ENCODE measurements at regions not wholly inside any gene's neighbourhood (a gene's known extent, or its start where the extent isn't known, plus 50 kb on each side); places are given as distances from the start of the nearest gene placed in this dataset.

DNA sequence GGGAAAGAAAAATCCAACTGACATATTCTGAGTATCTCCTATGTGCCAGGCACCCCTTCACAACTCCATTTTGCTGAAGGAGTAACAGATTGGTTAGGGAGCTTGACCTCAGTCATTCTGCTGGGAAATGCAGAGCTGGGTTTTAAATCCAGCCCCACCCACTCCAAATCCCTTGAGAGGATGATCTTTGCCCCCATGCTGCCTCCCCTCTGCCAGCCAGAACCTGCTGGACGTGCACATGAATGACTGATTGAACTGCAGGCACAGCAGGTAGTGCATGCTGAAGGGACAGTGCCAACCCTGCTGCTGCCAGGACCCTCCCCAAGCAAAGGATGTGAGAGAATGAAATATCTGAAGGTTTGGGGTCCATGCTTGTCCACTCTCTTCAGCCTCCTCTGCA is 340.9 kb downstream of the BUD13 start:
- no peak for DNase-seq

DNA sequence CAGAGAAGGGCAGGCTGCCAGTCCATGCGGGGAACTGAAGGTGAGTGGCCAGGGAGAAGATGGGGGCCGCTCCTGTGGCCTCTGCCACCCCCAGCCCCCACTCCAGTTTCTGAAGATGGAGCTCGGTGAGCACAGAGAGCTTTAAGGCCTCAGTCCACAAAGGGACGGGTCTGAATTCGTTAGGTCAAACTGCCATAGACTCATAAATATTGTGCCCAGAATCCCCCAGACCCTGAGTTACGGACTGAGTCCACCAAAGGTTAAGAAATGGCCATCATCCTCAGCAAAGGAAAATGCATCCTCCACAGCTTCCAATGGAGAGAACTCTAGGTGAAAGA is 344.2 kb downstream of the BUD13 start:
- no peak for DNase-seq

DNA sequence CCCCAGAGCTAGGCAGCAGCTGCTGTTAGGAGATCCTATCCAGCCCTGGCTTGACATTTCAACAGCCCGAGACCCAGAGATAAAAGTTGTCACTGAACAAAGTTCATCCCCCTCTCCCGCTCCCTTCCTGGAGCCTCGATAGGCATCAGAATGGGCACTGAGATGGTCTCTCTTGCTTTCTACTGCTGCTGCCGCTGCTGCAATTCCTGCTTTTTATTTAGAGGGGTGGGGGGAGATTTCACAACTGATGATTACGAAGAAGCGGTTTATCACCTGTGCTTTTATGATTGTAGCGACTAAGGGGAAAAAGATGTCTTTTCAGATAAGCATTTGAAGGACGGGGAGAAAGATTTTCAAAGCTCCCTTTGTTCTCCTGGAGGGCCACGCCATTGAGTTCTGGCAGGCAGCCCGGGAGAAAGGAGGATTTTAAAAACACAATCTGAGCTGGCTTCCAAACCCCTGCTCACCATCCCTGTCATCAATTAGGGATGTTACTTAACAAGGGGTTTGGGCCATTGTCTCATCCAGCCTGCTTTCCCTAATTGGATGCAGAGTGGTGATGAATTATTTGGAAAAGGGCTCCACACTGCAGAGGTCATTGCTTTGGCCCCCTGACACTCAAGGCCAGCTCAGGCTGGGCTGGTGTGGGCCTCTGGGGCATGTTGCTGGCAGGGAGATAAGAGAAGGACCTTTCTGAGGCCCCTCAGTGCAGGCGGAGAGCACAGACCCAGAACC is 344.7 kb downstream of the BUD13 start:
- no peak for DNase-seq

DNA sequence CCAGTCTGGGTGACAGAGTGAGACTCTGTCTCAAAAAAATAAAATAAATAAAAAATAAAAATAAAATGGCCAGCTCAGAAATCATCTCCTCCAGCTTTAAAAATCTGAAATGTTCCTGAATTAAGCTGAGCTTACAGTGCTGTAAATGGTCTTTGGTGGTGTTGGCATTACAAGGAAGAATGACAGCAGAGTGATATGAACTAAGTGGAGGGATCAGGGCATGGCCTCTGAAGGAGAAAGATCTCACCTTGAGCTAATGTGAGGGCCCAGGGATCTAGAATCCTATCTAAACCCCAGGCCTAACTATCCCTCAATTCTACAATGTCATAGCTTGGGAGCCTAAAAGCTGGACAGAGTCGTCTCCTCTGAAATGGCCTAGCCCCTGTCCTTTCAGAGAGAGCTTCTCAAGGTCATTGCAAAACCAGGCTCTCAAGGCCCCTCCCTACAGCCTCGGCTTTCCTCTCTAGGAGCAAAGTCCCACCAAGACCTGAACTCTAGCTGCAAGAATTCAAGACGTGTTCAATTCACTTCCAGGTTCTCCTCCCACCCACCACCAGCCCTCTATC is 345.4 kb downstream of the BUD13 start:
- DNase-seq, result no peak

DNA sequence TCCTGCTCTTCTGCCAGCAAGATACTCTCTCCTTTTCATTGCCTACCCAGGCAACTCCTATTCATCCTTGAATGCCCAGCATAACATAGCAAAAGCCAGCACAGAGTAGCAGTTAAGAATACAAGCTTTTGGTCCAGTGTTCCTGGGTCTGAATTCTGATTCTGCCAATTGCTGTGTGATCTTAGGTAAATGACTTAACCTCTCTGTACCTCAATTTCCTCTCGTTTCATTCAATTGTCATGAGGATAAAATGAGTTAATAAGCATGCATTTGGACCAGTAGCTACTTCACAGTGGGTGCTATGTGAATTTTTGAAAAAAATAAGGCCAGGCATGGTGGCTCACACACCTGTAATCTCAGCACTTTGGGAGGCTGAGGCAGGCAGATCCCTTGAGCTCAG is 346.0 kb downstream of the BUD13 start:
- DNase-seq, result no peak

DNA sequence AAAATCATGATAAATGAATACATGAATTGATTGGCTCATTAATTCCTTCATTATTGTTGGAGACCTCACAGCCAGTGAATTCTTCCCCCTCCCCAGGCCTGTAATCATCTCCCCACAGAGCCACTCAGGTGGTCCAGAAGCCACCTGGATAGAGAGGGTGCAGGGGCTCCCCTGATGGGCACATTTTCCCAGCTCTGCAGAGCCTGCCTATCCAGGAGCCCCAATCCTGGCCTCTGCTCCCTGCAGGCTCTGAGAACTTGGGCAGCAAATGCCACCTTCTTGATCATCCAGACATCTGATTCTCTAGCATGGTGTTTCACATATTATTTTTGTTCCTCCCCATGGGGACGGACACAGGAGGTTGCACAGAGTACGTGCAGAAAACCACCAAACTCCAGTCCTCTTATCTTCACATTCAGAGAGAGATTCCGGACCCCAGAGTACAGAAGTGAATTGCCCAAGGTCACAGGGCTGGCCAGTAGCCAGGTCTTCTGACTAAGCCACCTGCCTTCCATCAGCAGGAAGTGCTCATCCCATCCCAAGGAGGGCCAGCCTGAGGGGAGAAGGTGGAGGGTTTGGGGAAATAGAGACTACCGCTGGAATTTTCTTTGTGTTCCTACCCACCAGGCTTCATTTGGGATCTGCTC is 348.0 kb downstream of the BUD13 start:
- DNase-seq, result no peak

DNA sequence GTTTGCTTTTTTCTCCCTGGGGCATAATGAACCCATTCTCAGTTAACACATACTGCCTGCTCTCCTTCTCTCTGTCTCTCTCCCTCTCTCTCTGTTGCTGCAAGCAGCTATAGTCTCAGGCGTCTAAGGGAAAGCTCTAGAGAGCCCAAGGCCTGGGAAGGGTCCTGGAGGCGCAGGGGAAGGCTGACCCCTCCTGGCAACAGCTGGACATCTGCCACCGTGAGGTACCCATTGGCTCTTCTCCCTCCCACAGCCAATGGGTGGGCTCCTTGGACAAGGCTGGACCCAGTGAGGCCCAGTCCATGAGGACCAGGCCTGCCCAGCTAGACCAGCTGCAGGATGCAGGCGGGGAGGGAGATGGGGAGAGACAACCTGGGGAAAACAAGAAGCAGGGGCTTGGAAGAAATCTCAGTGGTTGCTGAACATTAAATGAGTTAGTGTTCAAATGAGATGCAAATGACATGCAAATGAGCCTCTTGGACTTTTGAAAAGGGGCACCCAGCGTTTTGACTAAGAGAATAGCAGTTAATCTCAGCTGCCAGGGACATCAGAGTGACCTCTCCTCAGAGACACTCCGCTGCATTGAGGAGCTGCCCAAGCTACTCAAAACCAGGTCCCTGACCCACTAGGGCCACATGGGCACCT is 349.7 kb downstream of the BUD13 start:
- DNase-seq, result no peak

DNA sequence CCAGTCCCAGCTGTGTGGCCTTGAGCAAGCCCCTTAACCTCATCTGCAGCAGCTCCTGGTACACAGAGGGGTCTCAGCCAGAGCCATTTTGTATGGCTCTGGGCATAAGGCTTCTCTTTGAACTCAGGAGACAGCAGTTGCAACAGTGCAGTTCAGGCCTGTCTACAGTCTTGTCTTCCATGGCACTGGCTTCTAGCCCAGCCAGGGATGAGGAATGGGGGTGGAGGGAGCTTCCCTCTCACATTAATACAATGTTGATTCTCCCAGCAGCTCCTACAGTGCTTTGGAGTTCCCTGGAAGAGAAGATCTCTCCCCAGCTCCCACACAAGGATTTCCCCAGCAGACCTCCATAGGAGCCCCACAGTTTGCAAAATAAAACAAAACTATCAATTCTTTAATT is 350.2 kb downstream of the BUD13 start:
- DNase-seq, result no peak

DNA sequence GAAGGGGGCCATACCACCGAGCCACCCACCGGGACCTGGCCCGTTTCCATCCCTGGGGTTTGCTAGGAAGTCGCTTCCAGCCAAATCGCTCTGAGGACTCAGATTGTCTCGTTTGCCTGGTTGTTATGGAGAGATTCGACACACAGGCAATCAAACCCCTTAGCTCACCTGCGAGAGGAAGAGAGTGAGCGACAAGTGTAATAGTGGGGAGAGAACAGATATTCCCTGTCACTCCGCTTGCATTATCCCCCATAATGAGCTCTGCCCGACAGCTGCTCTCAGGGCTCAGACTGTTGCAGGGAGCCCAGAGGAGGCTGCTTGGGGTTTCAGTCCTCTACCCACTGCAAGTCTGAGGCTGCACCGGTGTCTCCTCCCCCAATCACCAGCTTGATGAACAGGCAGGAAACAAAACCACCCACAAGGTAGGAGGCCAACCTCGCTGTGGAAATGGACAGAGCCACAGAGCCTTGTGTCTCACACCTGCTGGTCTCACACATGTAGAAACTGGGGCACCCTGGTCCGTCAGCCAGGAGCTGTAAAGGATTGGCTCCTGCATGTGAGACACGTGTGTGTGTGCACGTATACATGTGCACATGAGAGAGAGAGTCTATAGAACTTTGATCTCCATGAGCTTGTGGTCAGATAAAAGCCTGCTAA is 351.1 kb downstream of the BUD13 start:
- peak; percentile 83 for DNase-seq

DNA sequence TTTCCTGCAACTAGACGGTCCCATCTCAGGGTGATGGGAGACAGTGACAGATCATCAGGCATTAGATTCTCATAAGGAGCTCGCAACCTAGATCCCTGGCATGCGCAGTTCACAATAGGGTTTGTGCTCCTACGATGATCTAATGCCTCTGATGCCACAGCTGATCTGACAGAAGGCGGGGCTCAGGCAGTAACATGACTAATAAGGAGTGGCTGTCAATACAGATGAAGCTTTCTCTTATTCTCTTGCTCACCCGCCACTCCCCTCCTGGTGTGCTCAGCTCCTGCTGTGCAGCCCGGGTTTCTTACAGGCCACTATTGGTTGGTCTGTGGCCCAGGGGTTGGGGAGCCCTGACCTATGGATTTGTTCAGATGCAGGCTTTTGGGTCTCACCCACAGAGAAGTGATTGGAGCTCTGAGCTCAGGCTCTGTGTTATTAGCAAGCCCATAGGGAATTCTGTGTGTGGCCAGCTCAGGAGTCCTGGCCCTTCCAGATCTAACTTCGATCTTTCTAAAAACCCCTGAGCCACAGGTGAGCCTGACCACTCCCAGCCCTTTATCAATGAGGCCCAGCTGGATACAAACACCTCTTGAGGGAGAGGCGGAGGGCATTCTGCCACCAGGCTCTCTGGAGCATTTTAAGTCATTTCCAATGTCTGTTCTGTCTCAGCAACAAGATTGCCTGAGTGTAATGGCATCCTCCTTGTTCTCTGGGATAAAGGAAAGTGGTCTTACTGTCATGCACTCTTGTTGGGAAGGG is 351.8 kb downstream of the BUD13 start:
- peak; percentile 46 for DNase-seq

DNA sequence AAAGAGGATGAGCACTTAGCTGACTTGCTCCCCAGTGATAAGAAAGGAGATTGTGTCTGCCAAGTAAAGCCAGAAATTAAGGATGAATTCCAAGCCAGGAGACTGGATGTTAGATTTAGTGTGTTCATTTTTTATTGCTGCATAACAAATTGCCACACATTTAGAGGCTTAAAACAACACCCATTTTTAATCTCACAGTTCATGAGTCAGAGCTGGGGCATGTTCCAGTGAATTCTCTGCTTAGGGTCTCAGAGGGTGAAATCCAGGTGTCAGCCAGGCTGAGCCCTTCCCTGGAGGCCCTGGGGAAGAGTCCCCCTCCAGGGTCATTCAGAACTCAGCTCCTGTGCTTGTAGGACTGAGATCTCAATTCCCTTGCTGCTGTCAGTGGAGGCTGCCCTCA is 352.8 kb downstream of the BUD13 start:
- no peak for DNase-seq

DNA sequence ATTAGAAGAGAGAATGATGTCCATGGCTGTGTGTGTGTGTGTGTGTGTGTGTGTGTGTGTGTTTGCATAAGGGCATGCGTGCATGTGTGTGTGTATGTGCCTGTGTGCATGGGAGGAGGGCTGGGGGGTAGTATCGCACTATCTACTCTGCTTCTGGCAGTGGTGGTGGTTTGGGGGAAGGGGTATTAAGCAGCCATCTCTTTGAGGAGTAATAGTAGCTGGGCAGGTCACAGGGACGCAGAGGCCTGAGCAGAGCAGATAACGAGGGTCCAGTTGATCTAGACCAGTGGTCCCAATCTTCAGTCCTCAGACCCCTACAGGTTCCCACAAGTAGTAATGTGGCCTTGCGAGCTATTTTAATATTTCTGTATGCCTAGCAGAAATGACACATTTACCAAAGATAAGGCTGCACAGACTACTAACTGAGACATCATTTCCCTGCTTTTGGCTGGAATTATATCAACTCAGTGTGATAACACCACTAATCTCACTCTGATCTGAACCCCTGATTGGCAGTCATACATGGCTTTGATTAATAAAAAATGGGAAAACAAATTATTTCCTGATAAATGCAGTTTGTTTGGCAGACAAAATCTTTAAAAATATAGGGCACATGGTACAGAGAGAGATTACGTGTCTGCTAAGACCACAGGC is 354.3 kb downstream of the BUD13 start:
- DNase-seq, result no peak

DNA sequence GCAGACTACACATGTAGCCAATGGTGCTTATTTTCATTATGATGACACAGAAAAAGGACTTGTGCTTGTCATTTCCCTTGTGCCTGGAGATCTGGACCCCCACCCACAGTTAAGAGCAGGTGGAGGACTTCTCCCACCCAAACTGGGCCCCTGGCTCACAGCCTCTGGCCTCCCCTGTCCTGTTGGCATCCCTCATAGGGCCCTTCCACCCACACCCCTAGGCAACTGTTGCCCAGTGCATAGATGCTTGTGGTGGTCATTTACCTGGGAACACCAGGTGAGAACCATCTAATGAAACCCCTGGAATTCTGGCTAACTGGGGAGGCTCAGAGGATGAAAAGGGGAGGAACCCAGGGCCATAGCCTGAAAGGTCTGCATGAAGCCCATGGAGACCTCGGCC is 355.9 kb downstream of the BUD13 start:
- DNase-seq, result no peak

DNA sequence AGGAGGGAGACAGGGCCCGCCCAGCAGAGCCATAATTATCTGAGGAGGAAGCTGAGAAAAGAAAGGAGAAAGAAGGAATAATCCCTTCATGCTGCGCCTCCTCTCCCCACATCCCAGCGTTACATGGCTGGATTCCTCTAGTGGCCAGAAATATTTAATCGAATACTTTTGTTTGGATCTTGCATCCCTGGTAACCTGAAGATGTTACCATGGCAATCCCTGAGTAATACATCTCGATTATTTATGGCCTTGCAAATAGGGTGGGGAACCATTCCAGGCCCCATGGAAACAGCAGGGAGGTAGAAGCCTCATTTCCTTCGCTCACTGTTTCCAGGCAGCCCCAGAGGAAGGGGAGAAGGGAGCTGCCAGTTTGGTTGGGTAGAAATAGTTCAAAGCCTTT is 357.7 kb downstream of the BUD13 start:
- DNase-seq, result no peak

DNA sequence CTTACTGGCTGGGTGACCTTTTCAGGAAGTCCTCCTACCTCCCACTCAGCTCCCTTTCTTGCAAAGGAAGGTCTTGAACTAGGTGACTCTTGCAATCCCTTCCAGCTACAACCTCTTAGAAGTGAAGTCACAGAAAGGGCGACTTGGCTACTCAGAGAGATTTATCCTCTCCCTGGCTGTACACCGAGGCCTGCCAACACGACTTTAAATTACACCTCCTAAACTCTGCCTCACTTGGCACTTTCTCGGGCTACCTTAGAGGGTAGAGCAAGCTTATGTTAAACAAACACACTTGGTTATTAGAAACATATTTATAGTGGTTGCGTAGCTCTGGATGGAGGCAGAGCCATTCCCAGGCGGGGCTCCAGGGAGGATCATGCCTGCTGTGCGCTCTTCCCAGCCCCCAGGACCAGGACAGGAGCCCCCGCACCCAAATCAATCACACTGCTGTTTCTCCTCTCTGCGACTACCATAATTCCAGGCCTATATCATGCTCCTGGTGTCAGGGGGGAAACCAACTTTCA is 358.4 kb downstream of the BUD13 start:
- no peak for DNase-seq

DNA sequence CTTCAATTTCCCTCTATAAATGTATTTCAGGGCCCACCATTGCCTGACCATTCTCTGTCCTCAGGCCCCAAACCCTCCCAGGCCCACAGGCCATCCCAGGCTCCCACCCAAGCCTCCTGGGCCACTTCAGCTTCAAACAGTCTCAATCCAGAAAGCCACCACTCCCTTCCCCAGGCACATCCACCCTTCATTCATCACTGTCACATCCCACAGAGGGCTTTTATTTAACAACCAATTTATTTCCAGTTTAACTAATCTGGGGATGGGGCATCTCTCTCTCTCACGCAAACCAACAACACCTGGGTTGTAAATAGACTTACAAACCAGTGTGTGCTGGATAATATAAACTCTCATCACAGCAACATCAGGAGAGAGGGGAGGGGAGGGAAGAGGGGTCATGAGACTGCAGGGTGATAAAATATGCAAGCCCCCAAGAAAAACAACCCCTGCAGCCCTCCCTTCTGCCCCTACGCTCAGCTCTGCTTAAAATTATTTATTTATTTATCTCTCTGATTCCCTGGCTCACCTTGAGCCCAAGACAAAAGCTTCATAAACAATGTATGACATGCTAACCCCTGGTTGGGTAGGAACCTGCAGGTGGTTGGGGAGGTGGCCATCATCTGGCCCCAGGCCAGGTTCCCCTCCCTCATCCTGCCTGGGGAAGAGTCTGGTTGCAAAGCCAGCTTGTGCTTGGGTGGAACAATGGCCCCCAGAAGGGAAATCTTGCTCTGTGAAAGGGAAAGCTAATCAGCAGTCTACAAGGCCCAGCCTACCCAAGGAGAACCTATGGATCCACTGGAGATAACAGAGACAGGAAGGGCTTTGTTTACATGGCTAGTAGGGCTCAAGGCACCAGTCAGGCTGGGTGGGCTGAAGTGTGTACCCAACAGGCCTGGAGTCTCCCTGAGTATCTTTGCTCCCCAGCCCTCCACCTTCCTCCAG is 359.2 kb downstream of the BUD13 start:
- DNase-seq, result no peak

DNA sequence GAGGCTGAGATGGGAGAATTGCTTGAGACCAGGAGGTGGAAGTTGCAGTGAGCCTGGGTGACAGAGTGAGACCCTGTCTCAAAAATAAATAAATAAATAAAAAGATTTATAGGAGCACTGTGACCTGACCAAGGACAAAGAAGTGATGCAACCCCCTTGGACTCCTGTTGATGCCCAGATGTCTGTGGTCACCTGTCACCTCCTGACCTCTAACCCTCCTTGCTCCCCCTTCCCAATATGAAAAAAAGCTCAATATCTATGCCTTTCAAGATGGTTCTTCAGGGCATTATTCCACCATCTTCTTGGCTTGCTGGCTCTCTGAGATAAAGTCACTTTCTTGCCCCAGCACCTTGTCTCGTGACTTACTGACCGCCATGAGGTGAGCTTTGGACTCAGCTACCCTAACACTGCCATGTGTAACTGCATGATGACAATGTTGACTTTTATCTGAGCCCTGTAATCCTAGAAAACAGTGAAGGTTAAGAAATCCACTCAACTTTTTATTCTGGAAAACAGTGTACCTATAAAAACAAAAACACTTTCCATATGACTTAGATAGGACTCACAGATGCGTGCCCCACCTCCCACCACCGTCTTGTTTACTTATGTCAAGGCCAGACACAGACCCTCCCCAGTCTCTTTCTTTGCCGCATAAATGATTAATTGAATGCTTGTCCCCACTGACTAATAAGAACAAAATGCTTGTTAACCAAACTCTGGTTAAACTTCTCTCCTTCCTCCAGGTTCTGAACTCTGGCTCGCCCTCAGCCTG is 360.5 kb downstream of the BUD13 start:
- no peak for DNase-seq

DNA sequence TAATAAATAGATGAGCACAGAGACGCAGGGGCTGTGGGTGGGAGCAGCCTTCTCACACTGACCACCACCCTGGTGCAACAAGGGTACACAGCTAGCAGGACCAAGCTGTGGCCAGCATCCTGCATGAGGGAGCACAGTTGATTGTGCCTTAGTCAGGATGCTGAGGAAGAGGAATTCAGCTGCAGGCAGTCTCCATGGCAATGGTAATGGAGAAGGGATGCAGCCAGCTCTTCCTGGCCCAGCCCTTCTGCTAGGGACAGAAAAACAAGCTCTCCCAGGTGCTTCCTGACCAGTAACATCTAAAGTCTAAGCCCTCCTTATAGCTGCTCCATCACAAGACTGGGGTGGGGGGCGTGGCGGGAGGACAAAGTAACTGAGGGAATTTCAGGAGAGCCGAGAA is 363.5 kb downstream of the BUD13 start:
- no peak for DNase-seq

DNA sequence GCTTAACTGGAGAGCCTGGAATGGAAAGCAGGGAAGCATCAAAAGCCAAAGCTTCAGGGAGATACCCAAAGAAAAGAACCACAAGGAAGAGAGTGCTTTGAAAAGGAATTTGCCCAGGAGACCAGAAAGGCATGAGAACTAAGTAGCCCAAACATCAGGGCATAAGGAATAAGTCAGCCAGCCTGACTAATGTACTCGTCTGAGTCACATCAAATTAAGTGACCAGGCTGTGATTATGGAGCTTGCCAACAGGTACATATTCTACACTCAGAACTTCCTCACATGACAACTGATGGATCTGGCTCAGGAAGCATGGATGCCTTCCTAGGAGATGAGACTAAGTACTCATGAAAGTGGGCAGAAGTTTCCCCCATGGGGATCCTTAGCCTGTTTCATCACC is 366.7 kb downstream of the BUD13 start:
- DNase-seq, result no peak

DNA sequence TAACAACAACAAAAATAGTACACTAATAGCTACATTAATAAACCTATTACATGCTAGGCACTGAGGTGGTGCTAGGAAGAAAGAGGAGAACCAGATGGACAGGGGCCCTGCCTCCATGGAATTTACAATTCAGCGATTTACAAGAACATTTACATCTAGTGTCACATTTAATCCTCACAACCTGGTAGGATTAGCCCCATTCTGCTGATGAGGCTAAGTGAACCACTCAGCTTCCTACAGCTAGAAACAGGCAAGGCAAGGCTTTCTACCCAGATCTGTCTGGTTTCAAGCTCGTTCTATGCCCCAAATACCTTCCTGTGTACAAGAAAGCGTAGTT is 368.4 kb downstream of the BUD13 start:
- no peak for DNase-seq

All from NK-92 treated with Interleukin-12 subunit alpha and Interleukin-12 subunit beta, amount 100 ng/mL, for 24 hours (cell line).